SH-SY5Y (cell line): ENCODE measurements at regions not wholly inside any gene's neighbourhood (a gene's known extent, or its start where the extent isn't known, plus 50 kb on each side); places are given as distances from the start of the nearest gene placed in this dataset.

Experiments
- GATA2 ChIP-seq: IDR thresholded peaks from 2 replicates; pipeline ENCODE4 v1.6.1; 2011; ENCODE audit warnings: mild to moderate bottlenecking, low read depth, low read length
- GATA3 ChIP-seq: IDR thresholded peaks from 2 replicates; pipeline ENCODE4 v1.6.1; 2011; ENCODE audit warnings: low read depth, mild to moderate bottlenecking, low read length, moderate library complexity

DNA sequence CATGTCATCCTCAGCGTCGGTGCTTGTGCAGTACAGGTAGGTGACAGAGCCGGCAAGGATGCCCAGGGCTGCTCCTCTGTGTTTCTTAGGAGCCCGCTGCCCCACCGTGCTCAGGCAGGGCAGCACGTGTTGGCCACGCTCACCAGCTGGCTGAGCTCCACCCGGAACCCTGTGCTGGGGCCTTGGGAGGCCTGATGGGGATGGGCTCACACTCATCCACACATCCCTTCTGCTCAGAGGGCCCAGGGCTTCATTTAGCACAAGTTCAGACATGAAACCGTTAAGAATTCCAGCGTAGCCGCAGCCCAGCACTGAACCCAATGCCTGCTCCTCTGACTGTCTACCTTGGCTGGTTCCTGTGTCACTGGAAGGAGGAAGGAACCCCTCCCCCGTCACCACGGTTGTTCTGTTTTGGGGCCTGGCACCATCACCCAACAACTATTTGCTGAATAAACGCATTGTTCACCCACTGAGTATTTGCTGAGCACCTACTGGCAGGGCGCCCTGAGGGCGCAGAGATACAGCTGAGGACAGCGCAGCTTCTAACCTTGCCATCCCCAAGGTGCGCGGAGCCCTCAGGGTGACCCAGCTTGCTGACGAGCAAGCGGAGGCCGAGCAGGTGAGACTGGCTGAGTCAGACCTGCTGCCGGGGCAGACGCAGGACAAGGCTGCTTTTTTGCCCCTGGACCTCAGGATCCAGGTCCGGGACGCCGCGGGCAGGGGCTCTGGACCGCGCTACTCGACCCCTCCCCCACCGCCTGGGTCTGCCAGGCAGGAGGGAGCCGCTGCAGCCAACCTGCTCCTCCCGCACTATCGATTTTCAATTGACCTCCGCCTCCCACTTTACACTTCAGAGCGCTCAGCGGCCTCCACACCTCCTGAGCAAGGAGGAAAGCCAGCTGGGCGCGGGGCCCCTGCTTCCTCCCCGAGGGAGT, 50.6 kb upstream of the RET start:
- TF ChIP-seq GATA2 (no peak), GATA3 (no peak)
